Breast epithelium (tissue), 4 donors: ENCODE measurements at regions not wholly inside any gene's neighbourhood (a gene's known extent, or its start where the extent isn't known, plus 50 kb on each side); places are given as distances from the start of the nearest gene placed in this dataset.

Experiments
- DNase-seq, 2 donors: peaks; one replicate each; pipeline ENCODE4 v3.0.0-alpha.2; 2019; ENCODE audit warnings: low spot score in 2 of 2
- H3K27ac ChIP-seq, 2 donors: fragments of 200-600 bp; sonication (generic) in 1 of 2; one replicate each; pipeline ENCODE4 v1.5.1; 2016 to 2019; ENCODE audit warnings: mild to moderate bottlenecking in 1 of 2
- H3K27me3 ChIP-seq, 2 donors: fragments of 200-600 bp; sonication (generic) in 1 of 2; one replicate each; pipeline versions ENCODE4 v1.5.1 to v1.6.0; 2017 to 2019; ENCODE audit warnings: control low read depth in 1 of 2, mild to moderate bottlenecking in 1 of 2
- H3K36me3 ChIP-seq: fragments of 200-600 bp; one replicate; pipeline ENCODE4 v1.5.1; 2019
- H3K4me1 ChIP-seq, 2 donors: fragments of 200-600 bp; sonication (generic); one replicate each; pipeline ENCODE4 v1.5.1; 2016 to 2019; ENCODE audit warnings: control low read depth in 1 of 2
- H3K4me3 ChIP-seq, 3 donors: fragments of 200-600 bp; sonication (generic); 1 replicate in 2 of 3; 2 replicates in 1 of 3; pipeline ENCODE4 v1.5.1; 2016 to 2019; ENCODE audit warnings: mild to moderate bottlenecking in 3 of 3, moderate library complexity in 2 of 3
- H3K9me3 ChIP-seq, 2 donors: fragments of 200-600 bp; sonication (generic) in 1 of 2; one replicate each; pipeline ENCODE4 v1.5.1; 2016 to 2019; ENCODE audit warnings: control low read depth in 1 of 2
- CTCF ChIP-seq, 3 donors: fragments of 450-650 bp; IDR thresholded peaks; one replicate each; pipeline ENCODE4 v1.5.1; 2016 to 2017; ENCODE audit warnings: antibody characterized with exemption in 3 of 3, mild to moderate bottlenecking in 3 of 3, moderate library complexity in 3 of 3
- POLR2A ChIP-seq: fragments of 450-650 bp; IDR thresholded peaks from one replicate; pipeline ENCODE4 v1.6.1; 2016; ENCODE audit warnings: antibody characterized with exemption, mild to moderate bottlenecking, moderate library complexity
- POLR2AphosphoS5 ChIP-seq, 3 donors: sonication (generic); formaldehyde crosslinking; IDR thresholded peaks; one replicate each; pipeline ENCODE4 v1.6.1; 2017; ENCODE audit warnings: antibody characterized with exemption in 3 of 3
- intact Hi-C: fragments of 100-400 bp; cut with DNase I; formaldehyde crosslinking; loops from one replicate; pipeline ENCODE4 v1.15.1; 2023; ENCODE audit warnings: low total_unique reads

DNA sequence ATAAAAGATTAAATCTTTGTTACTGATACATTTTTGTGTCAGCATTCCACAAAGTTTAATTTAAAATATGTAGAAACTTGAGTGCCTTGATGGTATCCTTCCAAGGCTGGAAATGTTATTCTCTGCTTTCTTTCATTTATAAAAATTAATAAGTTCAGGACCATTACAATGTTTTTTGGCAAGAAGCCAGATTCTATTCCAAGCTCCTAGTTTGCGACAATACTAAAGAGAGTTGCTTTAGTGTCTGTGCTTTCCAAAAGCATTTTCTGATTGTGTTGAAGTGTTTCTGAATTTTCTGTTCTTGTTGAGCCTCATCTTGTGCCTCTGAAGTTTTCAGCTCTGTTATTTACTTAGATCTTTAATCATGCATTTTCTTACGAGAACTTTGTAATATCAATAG, 516.2 kb downstream of the KCTD8 start:
- H3K4me3 ChIP-seq: no peak overlapping the region
- intact Hi-C loops: no loop called here
- no peak for DNase-seq
- H3K27ac ChIP-seq: no peak overlapping the region
- no peaks in the 10 kb centered on the region for H3K9me3 ChIP-seq
- no peaks in the 10 kb centered on the region for H3K36me3 ChIP-seq
- TF ChIP-seq POLR2A (no peak), POLR2AphosphoS5 (IDR thresholded peaks at IDR 0.05) (no peak), CTCF (IDR thresholded peaks at IDR 0.05) (no peak)
- no peaks in the 10 kb centered on the region for H3K27me3 ChIP-seq
- no peaks in the 10 kb centered on the region for H3K4me1 ChIP-seq

DNA sequence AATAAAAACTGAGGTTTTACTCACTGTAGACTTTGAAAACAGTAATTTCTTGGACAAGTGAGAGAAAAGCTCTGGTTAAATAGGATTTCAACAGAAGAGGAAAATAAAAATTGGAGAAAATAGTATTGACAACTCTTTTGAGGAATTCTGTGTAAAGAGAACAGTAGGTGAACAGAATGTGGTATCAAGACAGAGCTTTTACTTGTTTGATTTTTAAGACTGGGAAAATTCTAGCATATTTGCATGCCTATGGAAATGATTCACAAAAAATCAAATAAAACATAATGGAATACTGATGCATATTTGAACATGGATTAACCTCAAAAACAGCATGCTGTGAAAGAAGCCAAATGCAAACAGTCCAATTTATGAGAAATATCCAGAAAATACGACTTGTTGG, 504.6 kb downstream of the KCTD8 start:
- H3K27me3 ChIP-seq: no peaks in the 10 kb centered on the region
- H3K27ac ChIP-seq: no peak overlapping the region
- H3K9me3 ChIP-seq: no peaks in the 10 kb centered on the region
- DNase-seq: no peak
- H3K36me3 ChIP-seq: no peaks in the 10 kb centered on the region
- TF ChIP-seq POLR2A (no peak), POLR2AphosphoS5 (IDR thresholded peaks at IDR 0.05) (no peak), CTCF (IDR thresholded peaks at IDR 0.05) (no peak)
- intact Hi-C loops: no loop called here
- H3K4me3 ChIP-seq: no peak overlapping the region
- H3K4me1 ChIP-seq: no peaks in the 10 kb centered on the region

- Histone ChIP-seq H3K27ac (no peak overlapping the region), H3K27me3 (no peaks in the 10 kb centered on the region), H3K36me3 (no peaks in the 10 kb centered on the region), H3K4me1 (no peaks in the 10 kb centered on the region), H3K9me3 (no peaks in the 10 kb centered on the region), H3K4me3 (no peak overlapping the region)
- DNase-seq: no peak
- intact Hi-C loops: no loop called here
- TF ChIP-seq POLR2A: no peak
- no peak for TF ChIP-seq CTCF (IDR thresholded peaks at IDR 0.05)
- TF ChIP-seq POLR2AphosphoS5 (IDR thresholded peaks at IDR 0.05): no peak
These were observed 488.6 kb downstream of the KCTD8 start for GRCh38 chr4:43959976-43960375.

DNA sequence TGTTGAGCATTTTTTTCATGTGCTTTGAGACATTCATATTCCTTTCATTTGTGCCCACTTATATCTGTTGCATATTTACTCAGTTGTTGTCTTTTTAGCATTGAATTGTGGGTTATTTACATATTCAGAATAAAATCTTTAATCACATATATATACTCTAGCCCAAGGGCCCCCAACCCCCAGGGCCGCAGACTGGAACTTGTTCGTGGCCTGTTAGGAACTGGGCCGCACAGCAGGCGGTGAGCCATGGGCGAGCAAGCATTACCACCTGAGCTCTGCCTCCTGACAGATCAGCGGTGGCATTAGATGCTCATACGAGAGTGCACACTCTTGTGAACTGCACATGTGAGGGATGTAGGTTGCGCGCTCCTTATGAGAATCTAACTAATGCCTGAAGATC, 480.6 kb downstream of the KCTD8 start:
- H3K4me1 ChIP-seq: no peaks in the 10 kb centered on the region
- TF ChIP-seq CTCF (IDR thresholded peaks at IDR 0.05) (no peak), POLR2AphosphoS5 (IDR thresholded peaks at IDR 0.05) (no peak), POLR2A (no peak)
- H3K9me3 ChIP-seq: no peaks in the 10 kb centered on the region
- no peak for DNase-seq
- intact Hi-C loops: no loop called here
- no peak overlapping the region for H3K27ac ChIP-seq
- H3K27me3 ChIP-seq: no peaks in the 10 kb centered on the region
- no peaks in the 10 kb centered on the region for H3K36me3 ChIP-seq
- no peak overlapping the region for H3K4me3 ChIP-seq

- H3K4me1 ChIP-seq: no peaks in the 10 kb centered on the region
- intact Hi-C loops: loop anchor here (5.0 kb wide), 1 partner anchor 716 kb away; no protein-coding TSS in a partner anchor
- H3K9me3 ChIP-seq: no peaks in the 10 kb centered on the region
- H3K27me3 ChIP-seq: no peaks in the 10 kb centered on the region
- no peaks in the 10 kb centered on the region for H3K36me3 ChIP-seq
- no peak for TF ChIP-seq POLR2A
- no peak for TF ChIP-seq POLR2AphosphoS5 (IDR thresholded peaks at IDR 0.05)
- no peak for TF ChIP-seq CTCF (IDR thresholded peaks at IDR 0.05)
- no peak overlapping the region for H3K27ac ChIP-seq
- no peak for DNase-seq
- no peak overlapping the region for H3K4me3 ChIP-seq
These were observed 465.0 kb downstream of the KCTD8 start for GRCh38 chr4:43983610-43984009.
